Immature natural killer cell (primary cell): ENCODE measurements at regions not wholly inside any gene's neighbourhood (a gene's known extent, or its start where the extent isn't known, plus 50 kb on each side); places are given as distances from the start of the nearest gene placed in this dataset.

ENCODE experiments used
- DNase-seq, 3 donors: peaks; one replicate each; pipeline ENCODE4 v3.0.0; 2022; ENCODE audit warnings: mixed read lengths in 1 of 3
- H3K27ac Mint-ChIP-seq, 6 donors: one replicate each; pipeline ENCODE4 v1.8.0; 2020; ENCODE audit warnings: mixed read lengths in 6 of 6, mild to moderate bottlenecking in 5 of 6, inconsistent platforms in 4 of 6, moderate library complexity in 3 of 6
- H3K27me3 Mint-ChIP-seq, 3 donors: one replicate each; pipeline ENCODE4 v1.8.0; 2020 to 2021; ENCODE audit warnings: low read depth in 3 of 3, mild to moderate bottlenecking in 3 of 3, mixed read lengths in 3 of 3, moderate library complexity in 3 of 3, inconsistent platforms in 1 of 3
- H3K36me3 Mint-ChIP-seq, 3 donors: one replicate each; pipeline ENCODE4 v1.8.0; 2020; ENCODE audit warnings: mixed read lengths in 3 of 3, inconsistent platforms in 2 of 3, mild to moderate bottlenecking in 2 of 3
- H3K4me1 Mint-ChIP-seq, 2 donors: one replicate each; pipeline ENCODE4 v1.8.0; 2020; ENCODE audit warnings: inconsistent platforms in 2 of 2, mild to moderate bottlenecking in 2 of 2, mixed read lengths in 2 of 2, moderate library complexity in 1 of 2
- H3K4me3 Mint-ChIP-seq, 5 donors: one replicate each; pipeline ENCODE4 v1.8.0; 2020; ENCODE audit warnings: mild to moderate bottlenecking in 5 of 5, mixed read lengths in 5 of 5, inconsistent platforms in 3 of 5, moderate library complexity in 3 of 5
- H3K9me3 Mint-ChIP-seq, 6 donors: one replicate each; pipeline ENCODE4 v1.8.0; 2020; ENCODE audit warnings: mild to moderate bottlenecking in 6 of 6, mixed read lengths in 6 of 6, inconsistent platforms in 4 of 6, moderate library complexity in 3 of 6

- H3K9me3 Mint-ChIP-seq, result peaks cover 0 to 3% (median 0%) of the 10 kb centered on the region in 6 donors
- no peak for DNase-seq
- H3K4me1 Mint-ChIP-seq, result no peaks in the 10 kb centered on the region
- H3K36me3 Mint-ChIP-seq, result no peaks in the 10 kb centered on the region
- no peak overlapping the region for H3K4me3 Mint-ChIP-seq
- H3K27ac Mint-ChIP-seq, result no peak overlapping the region
- peaks cover 0 to 10% (median 0%) of the 10 kb centered on the region in 3 donors for H3K27me3 Mint-ChIP-seq
These were observed 293.1 kb downstream of the LMX1A start for GRCh38 chr1:165063181-165063965.

DNA sequence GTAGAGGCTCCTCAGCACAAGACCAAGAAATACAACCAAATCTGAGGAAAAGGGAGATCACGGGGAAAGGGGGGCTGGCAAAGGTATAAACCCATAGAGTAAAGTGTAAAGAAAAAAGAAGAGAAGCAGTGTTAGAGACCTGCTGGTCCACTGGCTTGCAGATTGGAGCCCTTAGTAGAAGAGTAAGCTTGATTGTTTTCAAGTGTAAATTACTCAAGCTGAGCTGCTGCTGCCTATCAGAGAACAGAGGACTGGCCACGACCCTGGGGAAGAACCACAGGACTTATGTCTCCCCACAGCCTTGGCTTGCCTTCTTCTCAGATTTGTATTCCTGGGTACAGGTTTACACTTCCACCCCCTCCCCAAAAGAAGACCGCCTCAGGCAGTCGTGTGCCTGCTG, 294.2 kb downstream of the LMX1A start:
- Mint-ChIP-seq H3K4me3 (no peak overlapping the region), H3K9me3 (peaks cover 0 to 3% (median 0%) of the 10 kb centered on the region in 6 donors), H3K27ac (no peak overlapping the region), H3K27me3 (peaks cover 0 to 11% (median 0%) of the 10 kb centered on the region in 3 donors), H3K4me1 (no peaks in the 10 kb centered on the region), H3K36me3 (no peaks in the 10 kb centered on the region)
- DNase-seq, result no peak

DNA sequence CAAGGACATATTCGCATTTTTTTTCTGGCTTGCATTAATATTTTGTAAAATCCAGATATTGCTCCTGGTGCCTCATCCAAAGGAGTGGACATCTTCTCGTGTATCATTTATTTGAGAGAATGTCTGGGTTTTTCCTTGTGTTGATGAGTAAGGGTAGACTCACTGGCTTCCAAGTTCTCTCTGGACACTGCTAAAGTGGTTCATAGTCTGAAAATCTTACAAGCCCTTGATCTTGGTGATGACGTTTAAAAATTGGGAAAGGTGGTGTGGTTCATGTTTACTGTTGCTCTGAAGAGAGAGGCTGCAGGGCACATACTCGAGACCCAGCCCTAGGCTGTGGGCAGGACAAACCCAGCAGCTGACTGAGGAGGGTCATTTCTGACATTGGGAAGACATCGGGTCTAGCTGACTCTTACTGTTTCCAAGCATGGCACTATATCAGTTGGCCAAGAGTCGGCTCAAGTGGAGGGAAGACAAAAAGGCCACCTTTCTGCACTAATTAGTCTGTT, 296.2 kb downstream of the LMX1A start:
- no peak overlapping the region for H3K4me3 Mint-ChIP-seq
- peaks cover 0 to 3% (median 0%) of the 10 kb centered on the region in 6 donors for H3K9me3 Mint-ChIP-seq
- no peak for DNase-seq
- H3K27me3 Mint-ChIP-seq, result peaks cover 0 to 17% (median 5%) of the 10 kb centered on the region in 3 donors
- no peaks in the 10 kb centered on the region for H3K4me1 Mint-ChIP-seq
- no peaks in the 10 kb centered on the region for H3K36me3 Mint-ChIP-seq
- H3K27ac Mint-ChIP-seq, result no peak overlapping the region

DNA sequence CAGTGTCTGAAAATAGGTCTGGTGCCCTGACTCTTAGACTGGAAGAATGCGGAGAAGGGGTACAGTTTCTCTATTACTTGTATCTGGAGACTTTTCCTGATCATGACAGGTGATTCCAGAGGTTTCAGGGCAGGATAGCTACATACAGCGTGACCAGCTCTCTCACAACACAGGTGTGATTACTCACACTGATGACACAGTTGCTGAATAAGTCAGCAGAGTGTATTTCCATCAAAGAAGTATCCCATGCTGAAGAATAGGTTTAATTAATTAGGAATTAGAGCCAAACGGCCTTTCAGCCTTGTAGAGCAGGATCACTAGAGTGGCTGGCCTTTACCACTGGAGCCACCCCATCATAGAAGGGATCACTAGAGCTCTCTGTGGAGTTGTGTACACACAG, 298.6 kb downstream of the LMX1A start:
- H3K4me1 Mint-ChIP-seq, result no peaks in the 10 kb centered on the region

DNA sequence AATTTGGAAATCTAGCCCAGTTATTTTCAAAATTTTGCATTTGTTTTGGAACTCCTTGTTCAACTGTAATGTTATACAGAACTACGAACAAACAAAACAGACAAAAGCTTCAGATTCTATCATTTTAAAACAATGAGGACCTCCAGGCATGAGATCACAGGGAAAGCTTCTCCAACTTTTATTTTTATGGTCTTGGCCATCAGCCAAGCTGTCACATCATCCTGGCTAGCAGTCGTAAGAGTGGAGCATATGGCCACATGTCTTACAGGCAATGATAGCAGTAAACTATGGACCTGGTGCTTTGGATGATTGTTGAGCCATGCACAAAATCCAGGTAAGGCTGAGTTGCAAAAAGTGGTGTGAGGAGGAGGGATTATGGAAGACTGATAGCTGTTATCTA, 299.6 kb downstream of the LMX1A start:
- no peaks in the 10 kb centered on the region for H3K4me1 Mint-ChIP-seq
- no peak overlapping the region for H3K4me3 Mint-ChIP-seq
- no peak for DNase-seq
- H3K27ac Mint-ChIP-seq, result no peak overlapping the region
- H3K36me3 Mint-ChIP-seq, result no peaks in the 10 kb centered on the region
- peaks cover 0 to 2% (median 0%) of the 10 kb centered on the region in 6 donors for H3K9me3 Mint-ChIP-seq
- peaks cover 5 to 17% (median 6%) of the 10 kb centered on the region in 3 donors for H3K27me3 Mint-ChIP-seq

More for the DNA sequence above, 298.6 kb downstream of the LMX1A start:
- Mint-ChIP-seq H3K36me3 (no peaks in the 10 kb centered on the region), H3K4me3 (no peak overlapping the region), H3K27ac (no peak overlapping the region), H3K9me3 (peaks cover 0 to 3% (median 0%) of the 10 kb centered on the region in 6 donors), H3K27me3 (peaks cover 4 to 17% (median 5%) of the 10 kb centered on the region in 3 donors)
- DNase-seq, result no peak

- peaks cover 5 to 15% (median 6%) of the 10 kb centered on the region in 3 donors for H3K27me3 Mint-ChIP-seq
- H3K36me3 Mint-ChIP-seq, result no peaks in the 10 kb centered on the region
- H3K4me3 Mint-ChIP-seq, result no peak overlapping the region
- H3K4me1 Mint-ChIP-seq, result no peaks in the 10 kb centered on the region
- no peak overlapping the region for H3K27ac Mint-ChIP-seq
- H3K9me3 Mint-ChIP-seq, result peaks cover 0 to 2% (median 0%) of the 10 kb centered on the region in 6 donors
- DNase-seq, result no peak
These were observed 300.9 kb downstream of the LMX1A start for GRCh38 chr1:165055581-165055980.

DNA sequence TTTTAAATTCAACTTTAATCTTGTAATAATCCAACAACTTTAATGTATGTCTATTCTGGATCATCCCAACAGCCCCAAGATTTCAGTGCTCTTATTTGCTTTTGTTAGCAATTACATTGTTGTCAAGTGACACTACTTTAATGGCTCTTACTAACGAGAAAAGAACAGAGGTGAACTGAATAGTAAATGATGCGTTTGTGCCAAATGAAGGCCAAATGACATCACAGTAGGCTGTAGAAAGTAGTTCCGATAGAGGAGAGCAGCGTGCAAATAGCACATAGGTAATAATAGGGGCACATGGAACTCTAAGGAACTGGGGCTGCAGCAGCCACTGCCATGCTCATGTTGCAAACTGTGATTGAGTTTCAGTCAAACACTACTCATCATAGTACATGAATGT, 301.9 kb downstream of the LMX1A start:
- H3K4me1 Mint-ChIP-seq, result no peaks in the 10 kb centered on the region
- no peak overlapping the region for H3K4me3 Mint-ChIP-seq
- H3K9me3 Mint-ChIP-seq, result peaks cover 0 to 2% (median 0%) of the 10 kb centered on the region in 6 donors
- DNase-seq, result no peak
- H3K27ac Mint-ChIP-seq, result no peak overlapping the region
- peaks cover 0 to 6% (median 0%) of the 10 kb centered on the region in 3 donors for H3K36me3 Mint-ChIP-seq
- H3K27me3 Mint-ChIP-seq, result peaks cover 5 to 20% (median 6%) of the 10 kb centered on the region in 3 donors

- no peak overlapping the region for H3K27ac Mint-ChIP-seq
- H3K4me1 Mint-ChIP-seq, result no peaks in the 10 kb centered on the region
- H3K27me3 Mint-ChIP-seq, result peaks cover 5 to 14% (median 6%) of the 10 kb centered on the region in 3 donors
- peaks cover 0 to 6% (median 0%) of the 10 kb centered on the region in 3 donors for H3K36me3 Mint-ChIP-seq
- no peak overlapping the region for H3K4me3 Mint-ChIP-seq
- no peak for DNase-seq
- peaks cover 0 to 2% (median 0%) of the 10 kb centered on the region in 6 donors for H3K9me3 Mint-ChIP-seq
These were observed 303.2 kb downstream of the LMX1A start for GRCh38 chr1:165053351-165053750.

GRCh38 chr1:165052936-165053335, 303.6 kb downstream of the LMX1A start:
- Mint-ChIP-seq H3K4me1 (no peaks in the 10 kb centered on the region), H3K4me3 (no peak overlapping the region), H3K27ac (no peak overlapping the region), H3K9me3 (peaks cover 0 to 2% (median 0%) of the 10 kb centered on the region in 6 donors), H3K36me3 (peaks cover 0 to 6% (median 0%) of the 10 kb centered on the region in 3 donors), H3K27me3 (peaks cover 5 to 14% (median 6%) of the 10 kb centered on the region in 3 donors)
- no peak for DNase-seq

DNA sequence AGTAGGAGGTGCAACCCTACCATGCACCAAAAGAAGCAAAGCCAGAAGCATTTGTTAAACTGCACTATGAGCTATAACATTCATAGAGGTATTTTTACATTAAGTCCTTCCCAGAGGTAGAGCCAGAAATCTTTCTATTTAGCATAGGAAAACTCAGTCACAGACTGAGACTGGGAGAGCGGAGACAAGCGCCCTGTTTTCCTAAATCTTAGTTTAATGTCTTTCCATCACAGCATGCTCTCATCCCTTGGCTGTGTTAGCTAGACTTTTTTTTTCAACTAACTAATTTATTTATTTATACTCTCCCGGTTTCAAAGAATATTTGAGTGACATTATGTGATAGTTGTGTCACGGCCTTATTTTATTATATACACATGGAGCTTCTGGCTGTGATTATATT, 304.1 kb downstream of the LMX1A start:
- Mint-ChIP-seq H3K36me3 (peaks cover 0 to 6% (median 0%) of the 10 kb centered on the region in 3 donors), H3K4me1 (no peaks in the 10 kb centered on the region), H3K9me3 (peaks cover 0 to 2% (median 0%) of the 10 kb centered on the region in 6 donors), H3K27me3 (peaks cover 5 to 14% (median 6%) of the 10 kb centered on the region in 3 donors), H3K27ac (no peak overlapping the region), H3K4me3 (no peak overlapping the region)
- DNase-seq, result no peak

- no peak overlapping the region for H3K27ac Mint-ChIP-seq
- H3K9me3 Mint-ChIP-seq, result peaks cover 0 to 2% (median 0%) of the 10 kb centered on the region in 6 donors
- peaks cover 0 to 9% (median 6%) of the 10 kb centered on the region in 3 donors for H3K27me3 Mint-ChIP-seq
- peaks cover 0 to 6% (median 0%) of the 10 kb centered on the region in 3 donors for H3K36me3 Mint-ChIP-seq
- no peak for DNase-seq
- H3K4me1 Mint-ChIP-seq, result no peaks in the 10 kb centered on the region
- H3K4me3 Mint-ChIP-seq, result no peak overlapping the region
These were observed 306.3 kb downstream of the LMX1A start for GRCh38 chr1:165050246-165050645.

GRCh38 chr1:165047994-165048393, 308.5 kb downstream of the LMX1A start:
- no peak overlapping the region for H3K27ac Mint-ChIP-seq
- peaks cover 0 to 6% (median 0%) of the 10 kb centered on the region in 3 donors for H3K36me3 Mint-ChIP-seq
- peaks cover 0 to 2% (median 0%) of the 10 kb centered on the region in 6 donors for H3K9me3 Mint-ChIP-seq
- no peak overlapping the region for H3K4me3 Mint-ChIP-seq
- no peak for DNase-seq
- H3K27me3 Mint-ChIP-seq, result peaks cover 0 to 9% (median 2%) of the 10 kb centered on the region in 3 donors
- H3K4me1 Mint-ChIP-seq, result no peaks in the 10 kb centered on the region

DNA sequence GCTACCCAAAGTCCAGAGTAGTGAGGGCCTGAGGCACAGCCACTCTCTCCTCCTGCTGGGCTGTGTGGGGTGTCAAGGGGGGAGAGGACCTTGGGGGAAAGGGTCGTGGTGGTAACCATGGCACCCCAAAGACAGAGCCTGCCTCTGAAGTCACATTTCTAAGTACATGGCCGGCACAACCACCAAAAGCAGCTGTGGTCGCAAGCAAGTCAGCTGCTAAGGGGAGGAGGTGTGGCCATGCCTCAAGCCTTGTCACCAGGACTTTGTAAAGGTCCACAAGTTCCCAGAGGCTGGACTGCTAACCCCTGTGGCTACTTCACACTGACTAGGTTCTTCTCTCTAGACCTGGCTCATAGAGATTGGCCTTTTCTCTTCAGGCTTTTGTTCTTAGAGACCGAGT, 310.6 kb downstream of the LMX1A start:
- no peak for DNase-seq
- no peaks in the 10 kb centered on the region for H3K4me1 Mint-ChIP-seq
- peaks cover 0 to 6% (median 1%) of the 10 kb centered on the region in 3 donors for H3K27me3 Mint-ChIP-seq

DNA sequence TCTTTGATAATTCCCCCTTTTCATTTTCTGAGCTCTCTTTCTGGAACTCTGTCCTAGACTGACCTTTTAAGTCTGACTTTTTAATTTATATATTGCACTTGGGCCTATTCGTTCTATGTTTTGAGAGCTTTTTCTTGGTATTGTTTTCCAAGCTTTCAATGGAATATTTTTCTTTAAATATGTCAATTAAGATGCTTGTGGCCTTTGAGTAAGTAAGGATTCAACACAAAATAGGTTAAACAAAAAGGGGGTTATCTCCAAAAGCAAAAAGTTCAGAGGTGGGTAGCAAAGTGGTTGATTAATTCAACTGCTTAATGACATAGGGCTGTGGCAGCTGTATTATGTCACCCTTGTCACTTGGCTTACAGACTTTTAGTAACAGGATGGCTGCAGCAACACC, 315.9 kb downstream of the LMX1A start:
- Mint-ChIP-seq H3K4me1 (no peaks in the 10 kb centered on the region), H3K27me3 (peaks cover 0 to 1% (median 0%) of the 10 kb centered on the region in 3 donors), H3K4me3 (no peak overlapping the region), H3K27ac (no peak overlapping the region), H3K9me3 (peaks cover 0 to 4% (median 2%) of the 10 kb centered on the region in 6 donors), H3K36me3 (no peaks in the 10 kb centered on the region)
- no peak for DNase-seq

More for the DNA sequence above, 310.6 kb downstream of the LMX1A start:
- H3K36me3 Mint-ChIP-seq, result peaks cover 0 to 6% (median 0%) of the 10 kb centered on the region in 3 donors
- no peak overlapping the region for H3K27ac Mint-ChIP-seq
- no peak overlapping the region for H3K4me3 Mint-ChIP-seq
- peaks cover 0 to 2% (median 0%) of the 10 kb centered on the region in 6 donors for H3K9me3 Mint-ChIP-seq
